ENCODE measurements at regions not wholly inside any gene's neighbourhood (a gene's known extent, or its start where the extent isn't known, plus 50 kb on each side); places are given as distances from the start of the nearest gene placed in this dataset.

DNA sequence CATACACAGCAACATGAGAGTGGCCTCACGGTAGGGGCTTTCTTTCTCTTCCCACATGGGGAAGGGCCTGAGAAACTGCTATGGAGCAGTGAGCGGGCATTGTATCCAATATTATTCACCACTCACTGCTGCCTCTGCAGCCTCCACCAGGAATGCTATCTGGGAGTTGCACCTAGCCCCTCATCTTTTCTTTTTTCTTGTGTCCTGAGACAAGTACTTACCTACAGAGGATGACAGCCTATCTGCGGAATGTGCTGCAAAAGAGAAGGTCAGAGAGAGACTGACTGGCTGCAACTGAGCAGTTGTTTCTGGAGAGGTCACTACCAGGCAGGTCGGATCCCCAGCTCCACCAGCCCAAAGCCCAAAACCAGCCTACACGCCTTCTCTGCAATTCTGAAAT is 52.1 kb upstream of the HTATIP2 start:
- no peak for DNase-seq

DNA sequence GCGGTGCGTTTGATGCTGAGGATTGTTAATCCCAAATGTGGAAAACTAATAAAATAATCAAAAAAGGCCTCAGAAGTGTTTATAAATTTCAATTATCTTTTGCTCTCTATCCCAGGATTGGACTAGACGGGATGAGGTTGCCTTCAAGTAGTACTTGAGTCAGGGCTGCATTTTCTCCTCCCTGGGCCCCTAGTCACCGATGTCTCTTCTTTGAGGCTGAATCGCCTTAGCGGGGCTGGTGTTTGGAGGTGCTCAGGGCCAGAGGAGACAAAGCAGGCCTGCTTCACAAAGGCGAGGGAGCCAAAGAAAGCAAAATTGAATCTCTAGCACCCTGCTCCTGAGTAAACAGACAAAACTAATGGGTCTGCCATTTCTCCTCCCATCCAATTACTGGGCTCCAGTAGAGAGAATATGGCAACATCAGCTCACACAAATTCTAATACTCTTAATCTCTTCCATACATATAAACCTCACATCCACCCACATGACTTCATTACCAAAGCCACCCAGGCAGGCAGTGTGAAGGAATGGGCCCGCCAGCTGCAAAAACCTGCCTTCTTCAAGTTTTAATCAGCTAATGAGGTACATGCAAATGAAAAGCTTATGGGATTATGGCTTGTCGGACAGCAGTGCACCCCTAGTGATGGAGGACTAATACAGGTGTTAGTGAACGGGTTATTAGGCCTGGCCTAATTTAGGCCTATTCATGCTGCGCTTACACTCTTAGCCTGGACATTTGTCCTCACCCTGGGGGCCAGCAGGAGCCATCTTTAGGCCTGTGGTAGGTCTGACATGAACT is 52.7 kb upstream of the HTATIP2 start:
- peak; percentile 97 for DNase-seq

DNA sequence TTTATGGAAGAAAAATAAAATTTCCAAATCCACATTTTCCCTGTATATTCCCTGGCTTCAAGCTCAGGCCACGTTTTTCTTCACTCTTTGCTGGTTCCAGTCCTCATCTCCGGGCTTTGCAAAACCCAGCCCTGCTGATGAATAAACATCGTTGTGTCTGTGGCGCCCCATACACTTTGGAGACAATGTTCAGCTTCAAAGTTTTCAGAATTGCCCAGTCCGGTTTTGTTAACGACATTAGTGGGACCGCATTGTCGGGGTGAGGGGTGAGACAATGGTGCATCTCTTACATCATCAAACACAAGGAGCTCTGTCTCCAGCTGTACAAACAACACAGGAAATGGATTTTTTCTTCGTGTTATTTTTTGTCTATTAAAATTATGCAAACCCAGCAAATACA is 53.4 kb upstream of the HTATIP2 start:
- no peak for DNase-seq

- DNase-seq, result no peak
Measured at GRCh38 chr11:20309231-20310025, 54.1 kb upstream of the HTATIP2 start.

DNA sequence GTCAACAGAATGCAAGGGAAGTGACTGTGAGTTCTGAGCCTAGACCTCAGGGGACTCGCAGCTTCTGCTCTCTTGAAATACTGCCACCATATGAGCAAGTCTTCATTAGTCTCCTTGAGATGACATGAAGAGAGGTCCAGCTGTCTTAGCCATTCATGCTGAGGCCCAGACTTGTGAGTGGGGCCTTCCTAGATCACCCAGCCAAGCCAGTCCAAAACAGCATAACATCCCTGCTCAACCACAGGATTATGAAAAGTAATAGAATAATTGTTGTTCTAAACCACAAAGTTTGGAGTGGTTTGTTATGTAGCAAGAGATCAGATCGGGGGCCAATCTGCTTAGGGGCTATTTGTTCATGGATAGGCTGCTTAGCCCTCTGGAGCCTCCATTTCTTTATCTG is 54.9 kb upstream of the HTATIP2 start:
- DNase-seq, result peak; percentile 40

GRCh38 chr11:20303391-20303965 is 60.0 kb upstream of the HTATIP2 start:
- peak; percentile 55 for DNase-seq

- DNase-seq, result no peak
Measured at GRCh38 chr11:20293992-20294391, 69.5 kb upstream of the HTATIP2 start.

- no peak for DNase-seq
Measured at GRCh38 chr11:20293531-20293930, 70.0 kb upstream of the HTATIP2 start.

GRCh38 chr11:20289732-20290131 is 73.8 kb upstream of the HTATIP2 start:
- DNase-seq, result no peak

DNA sequence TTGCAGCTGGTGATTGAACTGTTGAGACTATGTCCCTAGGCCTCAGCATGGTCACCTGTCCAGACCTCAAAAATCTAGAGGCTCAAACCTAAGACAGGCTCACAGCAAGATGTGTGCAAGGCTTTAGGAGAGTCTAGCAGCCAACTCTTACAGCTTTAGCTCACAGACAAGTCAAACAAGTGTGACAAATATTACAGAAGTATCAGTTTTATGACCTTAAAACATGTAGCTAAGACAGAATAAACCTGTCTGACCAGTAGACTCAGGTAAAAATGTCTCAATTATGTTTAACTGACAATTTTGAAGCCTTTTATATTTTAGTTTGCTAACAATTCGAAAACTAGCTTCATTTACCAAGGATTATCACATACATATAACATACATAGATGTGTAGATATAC is 80.0 kb upstream of the HTATIP2 start:
- no peak for DNase-seq

DNA sequence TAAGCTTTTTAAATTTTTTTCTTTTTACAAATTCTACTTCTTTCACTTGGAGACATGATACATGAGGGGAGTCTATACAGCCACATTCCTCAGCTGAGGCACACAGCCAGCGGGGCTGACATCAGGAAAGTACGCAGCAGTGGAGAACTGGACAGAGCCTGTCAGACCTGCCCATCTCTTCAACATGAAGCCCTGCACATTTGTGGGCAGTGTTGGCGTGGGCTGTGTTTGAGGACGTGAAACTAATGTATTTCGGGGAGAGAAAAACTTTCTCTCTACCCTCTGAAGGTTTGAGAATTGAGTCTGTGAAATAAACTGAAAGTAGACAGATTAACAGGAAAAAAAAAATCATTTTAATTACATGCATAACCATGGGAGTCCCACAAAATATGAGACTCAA is 84.8 kb upstream of the HTATIP2 start:
- DNase-seq, result no peak

DNA sequence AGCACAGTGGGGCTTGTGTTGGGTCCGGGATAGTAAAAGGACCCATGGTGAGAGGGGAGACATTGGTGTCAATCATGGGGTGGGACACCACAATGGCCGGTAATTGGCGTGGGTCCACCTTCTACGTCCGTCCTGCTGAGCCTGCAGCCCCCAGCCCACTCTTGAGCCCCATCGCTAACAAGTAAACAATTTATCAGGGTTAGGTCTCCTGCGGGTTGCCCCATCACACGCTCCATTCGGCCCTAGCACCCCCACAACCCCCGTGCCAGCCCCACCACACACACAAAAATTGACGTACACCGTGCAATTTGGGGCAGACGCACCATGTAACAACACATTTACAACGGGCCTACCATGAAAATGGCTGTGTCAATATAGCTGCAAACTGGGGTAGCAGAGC is 86.5 kb upstream of the HTATIP2 start:
- DNase-seq, result no peak

DNA sequence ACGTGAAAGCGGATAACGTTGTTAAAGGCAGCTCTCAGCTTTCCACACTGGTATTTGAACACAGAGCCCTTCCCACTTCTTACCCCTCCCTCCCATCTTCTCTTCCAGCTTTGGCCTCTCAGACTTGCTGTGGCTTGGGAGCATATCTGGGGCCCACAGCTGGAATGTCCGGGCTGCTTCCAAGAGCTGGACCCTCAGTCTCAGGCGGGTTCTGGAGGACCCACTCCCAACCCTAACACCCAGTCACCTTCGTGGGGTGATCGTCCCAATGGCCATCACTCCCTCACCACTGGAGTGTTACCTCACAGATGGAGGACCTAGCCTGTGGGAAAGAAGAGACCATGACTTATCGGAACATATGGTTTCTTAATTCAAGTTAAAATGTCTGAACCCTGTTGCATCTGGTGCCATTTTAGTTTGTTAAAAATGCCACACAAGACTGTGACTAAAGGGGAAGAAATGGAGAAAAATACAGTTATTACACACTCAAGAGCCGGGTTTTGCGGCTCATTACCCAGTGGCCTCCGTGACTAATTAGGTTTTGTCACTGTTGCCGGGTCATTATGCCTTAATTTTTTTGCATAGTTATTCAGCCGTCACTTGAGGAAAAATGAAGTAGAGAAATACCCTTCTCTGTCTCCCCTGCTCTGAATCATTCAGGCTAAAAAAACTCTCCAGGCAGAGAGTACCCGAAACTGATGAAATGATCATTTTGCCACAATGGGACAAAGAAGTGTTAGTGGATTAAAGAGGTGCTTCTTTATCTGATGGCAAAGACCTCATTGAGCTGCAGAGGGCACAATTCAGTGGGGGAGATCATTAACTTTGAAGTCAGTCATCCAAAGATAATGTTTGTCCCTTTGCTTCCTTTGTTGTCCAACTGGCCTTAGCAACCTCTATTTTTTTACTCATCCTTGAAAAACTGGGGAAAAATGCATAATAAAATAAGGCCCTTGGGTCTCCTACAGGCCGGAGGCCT is 87.2 kb upstream of the HTATIP2 start:
- DNase-seq, result no peak

DNA sequence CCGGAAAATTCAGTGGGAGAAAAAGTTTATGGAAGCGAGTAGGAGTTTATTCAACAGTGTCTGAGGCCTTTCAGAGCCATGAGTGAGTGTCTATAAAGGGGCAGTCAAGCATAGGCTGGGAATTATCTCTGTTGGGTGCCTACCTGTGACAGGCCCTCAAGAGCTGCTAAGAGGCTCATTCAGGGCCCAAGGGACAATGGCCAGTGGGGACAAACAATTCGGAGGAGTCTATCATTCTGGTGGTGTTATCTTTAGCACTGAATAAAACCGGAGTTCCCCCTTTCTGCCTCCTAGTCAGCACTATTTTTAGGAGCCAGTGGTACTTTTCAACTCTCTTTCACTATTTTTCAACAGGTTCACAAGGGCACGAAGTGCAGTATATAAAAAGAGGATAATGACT is 89.5 kb upstream of the HTATIP2 start:
- DNase-seq, result no peak

GRCh38 chr11:20261526-20261925 is 101.3 kb upstream of the DBX1 start:
- DNase-seq, result no peak

DNA sequence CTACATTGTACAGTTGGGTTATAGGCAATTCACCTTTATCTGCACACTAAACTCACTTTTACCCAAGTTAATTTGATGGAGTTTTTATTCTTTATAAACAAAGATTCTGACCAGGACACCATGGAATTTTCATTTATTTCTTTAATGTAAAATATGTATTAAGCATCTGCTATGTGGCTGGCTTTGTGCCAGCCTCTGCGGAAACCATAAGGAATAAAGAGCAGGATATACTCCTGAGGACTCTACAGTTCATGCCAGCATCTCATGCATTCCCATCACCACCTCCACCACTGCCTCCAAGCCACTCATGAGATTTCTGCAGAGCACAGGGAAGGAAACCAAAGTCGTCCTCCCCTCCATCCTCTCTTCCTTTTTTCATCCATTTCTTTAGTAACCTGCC is 100.0 kb upstream of the DBX1 start:
- DNase-seq, result no peak

- no peak for DNase-seq
Measured at GRCh38 chr11:20259506-20259905, 99.2 kb upstream of the DBX1 start.

GRCh38 chr11:20258376-20258895 is 98.2 kb upstream of the DBX1 start:
- peak; percentile 93 for DNase-seq

DNA sequence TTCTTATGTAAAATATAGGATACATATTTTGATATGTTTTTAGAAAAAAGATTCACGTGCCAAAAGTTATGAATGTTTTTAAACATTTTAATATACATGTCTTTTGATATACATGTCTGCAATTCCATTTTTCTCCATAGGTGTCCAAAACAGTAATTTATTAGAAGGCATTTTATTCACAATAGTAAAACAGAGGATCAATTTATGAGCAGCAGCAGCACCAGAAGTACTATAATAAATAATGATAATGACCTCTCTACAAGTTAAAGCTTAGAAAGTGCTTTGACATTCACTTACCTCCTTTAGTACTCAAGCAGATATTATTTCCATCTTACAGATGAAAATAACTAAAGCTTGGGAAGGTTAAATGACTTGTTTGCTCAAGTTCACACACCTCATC is 96.7 kb upstream of the DBX1 start:
- DNase-seq, result no peak

DNA sequence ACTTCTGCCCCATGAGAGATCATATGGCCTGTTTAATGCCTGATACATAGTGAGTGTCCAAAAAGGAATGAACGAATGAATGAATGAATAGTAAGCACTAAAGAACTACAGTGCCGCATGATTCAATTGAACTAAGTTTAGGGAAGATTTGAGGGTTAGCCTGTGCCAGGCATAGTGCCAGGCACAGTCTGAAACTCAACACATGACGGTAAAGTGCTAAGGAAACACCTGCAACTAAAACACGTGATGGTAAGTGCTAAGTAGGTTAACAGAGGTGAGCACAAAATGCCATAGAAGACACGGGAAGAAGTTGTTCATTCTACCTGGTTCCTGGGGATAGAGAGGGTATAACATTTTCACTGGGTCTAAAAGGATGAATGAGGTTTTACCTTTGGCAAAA is 93.5 kb upstream of the DBX1 start:
- no peak for DNase-seq

DNA sequence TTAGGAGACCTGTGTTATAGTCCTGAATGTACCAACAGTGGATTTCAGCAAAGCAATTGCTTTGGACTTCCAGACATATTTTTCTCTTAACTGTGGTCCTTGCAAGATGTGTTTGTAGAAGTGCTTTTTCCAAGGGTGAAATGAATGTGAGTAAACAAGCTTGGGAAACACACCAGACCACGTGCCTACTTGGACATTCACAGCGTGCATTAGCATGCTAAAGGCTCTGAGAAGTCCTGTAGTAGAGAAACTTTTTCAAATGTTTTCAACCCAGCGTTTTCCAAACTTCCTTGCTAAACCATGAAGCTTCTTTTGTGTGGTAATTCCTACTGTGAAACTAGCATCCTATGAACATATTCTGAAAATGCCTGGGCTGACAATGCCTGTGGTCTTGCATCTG is 91.2 kb upstream of the DBX1 start:
- DNase-seq, result no peak

GRCh38 chr11:20250644-20251247 is 90.5 kb upstream of the DBX1 start:
- peak; percentile 92 for DNase-seq
